Sigmoid colon (tissue), 4 donors: ENCODE measurements at regions not wholly inside any gene's neighbourhood (a gene's known extent, or its start where the extent isn't known, plus 50 kb on each side); places are given as distances from the start of the nearest gene placed in this dataset.

Experiments used
- POLR2A ChIP-seq, 2 donors: fragments of 450-650 bp; IDR thresholded peaks; one replicate each; pipeline ENCODE4 v1.6.1; 2016; ENCODE audit warnings: antibody characterized with exemption in 2 of 2, mild to moderate bottlenecking in 2 of 2, moderate library complexity in 2 of 2
- POLR2AphosphoS5 ChIP-seq, 4 donors: sonication (generic); formaldehyde crosslinking; IDR thresholded peaks; one replicate each; pipeline ENCODE4 v1.6.1; 2017; ENCODE audit warnings: antibody characterized with exemption in 4 of 4
- TF ChIP-seq, protein P1 (sequence below), 4 experiments: fragments of 450-650 bp in 3 of 4; fragments of 200-600 bp in 1 of 4; IDR thresholded peaks; one replicate each; pipeline ENCODE4 v1.5.1; 2016 to 2019; ENCODE audit warnings: antibody characterized with exemption in 4 of 4, mild to moderate bottlenecking in 3 of 4, moderate library complexity in 2 of 4

DNA sequence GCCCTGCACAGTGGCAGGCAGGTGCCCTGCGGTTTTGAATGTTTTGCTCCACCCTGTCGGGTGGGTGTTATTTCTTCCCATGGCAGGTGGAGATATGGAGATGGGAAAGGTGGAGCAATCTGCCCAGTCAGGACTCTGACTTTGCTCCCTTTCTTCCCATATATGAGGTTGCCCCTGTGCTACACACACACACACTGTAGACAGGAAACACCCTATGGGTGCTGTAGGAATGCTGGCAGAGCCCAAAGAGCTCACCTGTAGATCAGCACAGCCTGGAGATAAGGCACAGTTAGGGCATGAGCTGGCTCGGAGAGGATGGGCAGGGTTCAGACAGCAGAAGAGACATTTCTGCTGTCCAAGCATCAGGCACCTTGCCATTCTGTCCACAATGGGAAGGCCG lies 246.0 kb upstream of the AJAP1 start:
- TF ChIP-seq, protein P1, sequence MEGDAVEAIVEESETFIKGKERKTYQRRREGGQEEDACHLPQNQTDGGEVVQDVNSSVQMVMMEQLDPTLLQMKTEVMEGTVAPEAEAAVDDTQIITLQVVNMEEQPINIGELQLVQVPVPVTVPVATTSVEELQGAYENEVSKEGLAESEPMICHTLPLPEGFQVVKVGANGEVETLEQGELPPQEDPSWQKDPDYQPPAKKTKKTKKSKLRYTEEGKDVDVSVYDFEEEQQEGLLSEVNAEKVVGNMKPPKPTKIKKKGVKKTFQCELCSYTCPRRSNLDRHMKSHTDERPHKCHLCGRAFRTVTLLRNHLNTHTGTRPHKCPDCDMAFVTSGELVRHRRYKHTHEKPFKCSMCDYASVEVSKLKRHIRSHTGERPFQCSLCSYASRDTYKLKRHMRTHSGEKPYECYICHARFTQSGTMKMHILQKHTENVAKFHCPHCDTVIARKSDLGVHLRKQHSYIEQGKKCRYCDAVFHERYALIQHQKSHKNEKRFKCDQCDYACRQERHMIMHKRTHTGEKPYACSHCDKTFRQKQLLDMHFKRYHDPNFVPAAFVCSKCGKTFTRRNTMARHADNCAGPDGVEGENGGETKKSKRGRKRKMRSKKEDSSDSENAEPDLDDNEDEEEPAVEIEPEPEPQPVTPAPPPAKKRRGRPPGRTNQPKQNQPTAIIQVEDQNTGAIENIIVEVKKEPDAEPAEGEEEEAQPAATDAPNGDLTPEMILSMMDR (IDR thresholded peaks at IDR 0.05) = no peak
- TF ChIP-seq POLR2AphosphoS5 (IDR thresholded peaks at IDR 0.05) = no peak
- TF ChIP-seq POLR2A (IDR thresholded peaks at IDR 0.05) = no peak
